ENCODE measurements at regions not wholly inside any gene's neighbourhood (a gene's known extent, or its start where the extent isn't known, plus 50 kb on each side); places are given as distances from the start of the nearest gene placed in this dataset.

DNA sequence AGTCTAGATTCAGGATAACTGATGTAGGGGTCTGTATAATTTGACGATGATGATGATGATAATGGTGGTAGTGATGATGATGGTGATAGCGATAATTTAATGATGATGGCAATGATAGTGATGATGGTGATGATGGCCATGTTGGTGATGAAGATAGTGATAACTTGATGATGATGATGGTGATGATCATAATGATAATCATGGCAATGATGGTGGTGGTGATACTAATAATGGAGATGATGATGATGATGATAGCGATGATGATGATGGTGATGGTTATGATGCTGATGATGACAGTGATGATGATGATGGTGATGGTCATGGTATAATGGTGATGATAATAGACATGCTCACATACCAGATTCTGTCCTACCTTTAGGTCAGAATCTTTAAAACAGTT, 66.2 kb upstream of the SEZ6L start:
- Histone ChIP-seq H3K36me3 (replicated peaks in 1 of 2; ENCODE audit: control insufficient read depth in 1 of 2, insufficient read depth in 2 of 2, low read length in 1 of 2) (no peaks in the 10 kb centered on the region), H3K27me3 (ENCODE audit: insufficient read depth) (no peaks in the 10 kb centered on the region), H3K4me3 (ENCODE audit: low read depth in 2 of 2, low read length in 1 of 2) (no peak overlapping the region), H3K27ac (ENCODE audit: low read depth in 2 of 2, low read length in 1 of 2) (no peak overlapping the region), H3K9me3 (no peaks in the 10 kb centered on the region), H3K4me2 (no peak overlapping the region), H3K4me1 (ENCODE audit: control insufficient read depth in 1 of 2, insufficient read depth in 2 of 2, low read depth in 1 of 2, low read length in 1 of 2) (peaks cover 0 to 6% of the 10 kb centered on the region in 2 experiments; a peak in 1 of 4 replicates), H4K20me1 (ENCODE audit: insufficient read depth) (no peaks in the 10 kb centered on the region), H2AFZ (ENCODE audit: low read depth) (no peak overlapping the region), H3F3A (replicated peaks; ENCODE audit: insufficient read depth) (no peaks in the 10 kb centered on the region), H3K9ac (no peak overlapping the region), H3K9me2 (no peaks in the 10 kb centered on the region), H3K79me2 (ENCODE audit: insufficient read depth) (no peaks in the 10 kb centered on the region)
- CTCF ChIA-PET = interaction anchor here (1.2 kb wide), 1 partner anchor 69 kb away, joined by 4 read pairs; no protein-coding TSS in a partner anchor
- WGBS (ENCODE audit: low lambda C conversion rate) = 37% methylated on average over 3 of the region's 3 CpGs
- TF ChIP-seq SIN3A (IDR thresholded peaks at IDR 0.05; ENCODE audit: borderline replicate concordance, low read depth, low read length) (no peak), MAX (IDR thresholded peaks at IDR 0.05; ENCODE audit: low read depth) (no peak), SMC3 (IDR thresholded peaks at IDR 0.05; ENCODE audit: low read depth, low read length) (no peak), REST (IDR thresholded peaks at IDR 0.05; ENCODE audit: low read depth, low read length) (no peak), TEAD4 (IDR thresholded peaks at IDR 0.05; ENCODE audit: borderline replicate concordance, insufficient read depth) (no peak), RCOR1 (IDR thresholded peaks at IDR 0.05; ENCODE audit: low read length) (no peak)
- POLR2A ChIA-PET = no interaction called here
- DNase-seq = no peak

GRCh38 chr22:26106412-26106811, 62.9 kb upstream of the SEZ6L start:
- Histone ChIP-seq H3K9me3 (no peaks in the 10 kb centered on the region), H3K36me3 (replicated peaks in 1 of 2; ENCODE audit: control insufficient read depth in 1 of 2, insufficient read depth in 2 of 2, low read length in 1 of 2) (no peaks in the 10 kb centered on the region), H3K9me2 (no peaks in the 10 kb centered on the region), H3K27me3 (ENCODE audit: insufficient read depth) (no peaks in the 10 kb centered on the region), H3K4me1 (ENCODE audit: control insufficient read depth in 1 of 2, insufficient read depth in 2 of 2, low read depth in 1 of 2, low read length in 1 of 2) (peaks cover 0 to 6% of the 10 kb centered on the region in 2 experiments; a peak in 1 of 4 replicates), H3K79me2 (ENCODE audit: insufficient read depth) (no peaks in the 10 kb centered on the region), H2AFZ (ENCODE audit: low read depth) (no peak overlapping the region), H3K4me2 (no peak overlapping the region), H3F3A (replicated peaks; ENCODE audit: insufficient read depth) (no peaks in the 10 kb centered on the region), H3K27ac (ENCODE audit: low read depth in 2 of 2, low read length in 1 of 2) (no peak overlapping the region), H3K9ac (no peak overlapping the region), H3K4me3 (ENCODE audit: low read depth in 2 of 2, low read length in 1 of 2) (no peak overlapping the region), H4K20me1 (ENCODE audit: insufficient read depth) (no peaks in the 10 kb centered on the region)
- CTCF ChIA-PET = interaction anchor here (1.0 to 1.2 kb wide), 2 partner anchors 11 to 66 kb away, joined by 3 read pairs; no protein-coding TSS in a partner anchor
- POLR2A ChIA-PET = no interaction called here
- DNase-seq = peak; percentile 28
- TF ChIP-seq JUND (IDR thresholded peaks at IDR 0.05) (no peak), NRF1 (IDR thresholded peaks at IDR 0.05; ENCODE audit: low read depth, low read length) (no peak), YY1 (IDR thresholded peaks at IDR 0.05; ENCODE audit: low read depth) (no peak), RCOR1 (IDR thresholded peaks at IDR 0.05; ENCODE audit: low read length) (peak; percentile 72), GATA2 (CRISPR knock-in tag; IDR thresholded peaks at IDR 0.05) (peak; percentile 62), RXRA (IDR thresholded peaks at IDR 0.05; ENCODE audit: borderline replicate concordance, low read depth) (no peak), EP300 (IDR thresholded peaks at IDR 0.05; ENCODE audit: borderline replicate concordance in 1 of 2, low read depth in 1 of 2, low read length in 1 of 2) (peak in 1 of 2 experiments; percentile 40; a peak in 2 of 4 replicates), FOSL2 (IDR thresholded peaks at IDR 0.05; ENCODE audit: borderline replicate concordance, low read depth) (no peak), IRF3 (IDR thresholded peaks at IDR 0.05; ENCODE audit: low read depth, low read length) (no peak), CHD2 (IDR thresholded peaks at IDR 0.05; ENCODE audit: low read length, partially characterized antibody) (no peak), NFIC (IDR thresholded peaks at IDR 0.05; ENCODE audit: borderline replicate concordance) (no peak), FOXJ3 (CRISPR knock-in tag; IDR thresholded peaks at IDR 0.05) (0 out of 2 replicates have a peak, but pooled peaks have one; percentile 47), TCF12 (IDR thresholded peaks at IDR 0.05) (no peak), MAX (IDR thresholded peaks at IDR 0.05; ENCODE audit: low read depth) (no peak), MXI1 (IDR thresholded peaks at IDR 0.05; ENCODE audit: low read depth, low read length) (peak; percentile 64; the same call in 1 of the 2 replicates), GABPA (IDR thresholded peaks at IDR 0.05; ENCODE audit: low read depth) (no peak), SMC3 (IDR thresholded peaks at IDR 0.05; ENCODE audit: low read depth, low read length) (no peak), RAD21 (IDR thresholded peaks at IDR 0.05; ENCODE audit: low read length) (no peak)
- TF ChIP-seq, protein P1, sequence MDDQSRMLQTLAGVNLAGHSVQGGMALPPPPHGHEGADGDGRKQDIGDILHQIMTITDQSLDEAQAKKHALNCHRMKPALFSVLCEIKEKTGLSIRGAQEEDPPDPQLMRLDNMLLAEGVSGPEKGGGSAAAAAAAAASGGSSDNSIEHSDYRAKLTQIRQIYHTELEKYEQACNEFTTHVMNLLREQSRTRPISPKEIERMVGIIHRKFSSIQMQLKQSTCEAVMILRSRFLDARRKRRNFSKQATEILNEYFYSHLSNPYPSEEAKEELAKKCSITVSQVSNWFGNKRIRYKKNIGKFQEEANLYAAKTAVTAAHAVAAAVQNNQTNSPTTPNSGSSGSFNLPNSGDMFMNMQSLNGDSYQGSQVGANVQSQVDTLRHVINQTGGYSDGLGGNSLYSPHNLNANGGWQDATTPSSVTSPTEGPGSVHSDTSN (IDR thresholded peaks at IDR 0.05) = no peak
